Colonic mucosa (tissue), 4 donors: ENCODE measurements at regions not wholly inside any gene's neighbourhood (a gene's known extent, or its start where the extent isn't known, plus 50 kb on each side); places are given as distances from the start of the nearest gene placed in this dataset.
A peak's percentile ranks its signal among the peaks of the same experiment; 100 is the strongest.

ENCODE experiments used
- DNase-seq: peaks from one replicate; pipeline ENCODE4 v3.0.0-alpha.2; 2020
- H3K27ac ChIP-seq: fragments of 200-600 bp; one replicate; pipeline ENCODE4 v1.8.0; 2021
- H3K27me3 ChIP-seq: fragments of 200-600 bp; one replicate; pipeline ENCODE4 v1.8.0; 2021
- H3K36me3 ChIP-seq: fragments of 200-600 bp; one replicate; pipeline ENCODE4 v1.8.0; 2021
- H3K4me1 ChIP-seq: fragments of 200-600 bp; one replicate; pipeline ENCODE4 v1.8.0; 2021; ENCODE audit warnings: mild to moderate bottlenecking
- H3K4me3 ChIP-seq: fragments of 200-600 bp; one replicate; pipeline ENCODE4 v1.8.0; 2021
- H3K9ac ChIP-seq, 2 donors: one replicate each; pipeline ENCODE4 v1.7.0; 2013; ENCODE audit warnings: control low read depth in 2 of 2, low read depth in 2 of 2, low read length in 2 of 2
- H3K9me3 ChIP-seq: fragments of 200-600 bp; one replicate; pipeline ENCODE4 v1.8.0; 2021
- CTCF ChIP-seq: fragments of 200-600 bp; IDR thresholded peaks from one replicate; pipeline ENCODE4 v1.8.0; 2022; ENCODE audit warnings: antibody characterized with exemption, mild to moderate bottlenecking
- intact Hi-C: fragments of 100-400 bp; cut with DNase I; formaldehyde crosslinking; loops from one replicate; pipeline ENCODE4 v1.14.1; 2022
- donor health status: healthy.
- donor health status: DM: no; HTN: no; CAD: no.
- donor health status: DM: no; HTN: no; CAD: no.

GRCh38 chr20:40591536-40591935 is 97.5 kb downstream of the MAFB start:
- intact Hi-C loops: no loop called here
- Histone ChIP-seq H3K36me3 (no peaks in the 10 kb centered on the region), H3K27me3 (no peaks in the 10 kb centered on the region), H3K9me3 (no peaks in the 10 kb centered on the region), H3K9ac (no peak overlapping the region), H3K4me1 (no peaks in the 10 kb centered on the region), H3K4me3 (no peak overlapping the region), H3K27ac (no peak overlapping the region)
- no peak for DNase-seq
- TF ChIP-seq CTCF: no peak

GRCh38 chr20:40591119-40591518 is 97.9 kb downstream of the MAFB start:
- intact Hi-C loops: no loop called here
- no peaks in the 10 kb centered on the region for H3K27me3 ChIP-seq
- TF ChIP-seq CTCF: no peak

GRCh38 chr20:40589581-40589980 is 99.5 kb downstream of the MAFB start:
- Histone ChIP-seq H3K9ac (no peak overlapping the region), H3K9me3 (no peaks in the 10 kb centered on the region), H3K36me3 (no peaks in the 10 kb centered on the region), H3K4me3 (no peak overlapping the region), H3K27ac (no peak overlapping the region), H3K4me1 (no peaks in the 10 kb centered on the region), H3K27me3 (no peaks in the 10 kb centered on the region)
- TF ChIP-seq CTCF: no peak
- no peak for DNase-seq
- intact Hi-C loops: no loop called here

More at GRCh38 chr20:40591119-40591518, 97.9 kb downstream of the MAFB start:
- no peak overlapping the region for H3K27ac ChIP-seq
- no peaks in the 10 kb centered on the region for H3K4me1 ChIP-seq
- no peak overlapping the region for H3K4me3 ChIP-seq
- no peak for DNase-seq
- no peaks in the 10 kb centered on the region for H3K9me3 ChIP-seq
- H3K36me3 ChIP-seq: no peaks in the 10 kb centered on the region
- no peak overlapping the region for H3K9ac ChIP-seq

GRCh38 chr20:40588891-40589290 is 100.1 kb downstream of the MAFB start:
- no peak for DNase-seq
- Histone ChIP-seq H3K36me3 (no peaks in the 10 kb centered on the region), H3K9me3 (no peaks in the 10 kb centered on the region), H3K4me3 (no peak overlapping the region), H3K9ac (no peak overlapping the region), H3K27me3 (no peaks in the 10 kb centered on the region), H3K4me1 (no peaks in the 10 kb centered on the region), H3K27ac (no peak overlapping the region)
- TF ChIP-seq CTCF: no peak
- intact Hi-C loops: no loop called here

GRCh38 chr20:40587038-40587437 is 102.0 kb downstream of the MAFB start:
- H3K4me1 ChIP-seq: no peaks in the 10 kb centered on the region
- no peak overlapping the region for H3K4me3 ChIP-seq
- H3K9me3 ChIP-seq: no peaks in the 10 kb centered on the region
- H3K27ac ChIP-seq: no peak overlapping the region
- no peaks in the 10 kb centered on the region for H3K27me3 ChIP-seq
- intact Hi-C loops: no loop called here
- TF ChIP-seq CTCF: no peak
- H3K36me3 ChIP-seq: no peaks in the 10 kb centered on the region
- DNase-seq: peak; percentile 38
- H3K9ac ChIP-seq: no peak overlapping the region
